LoVo (cell line): ENCODE measurements at regions not wholly inside any gene's neighbourhood (a gene's known extent, or its start where the extent isn't known, plus 50 kb on each side); places are given as distances from the start of the nearest gene placed in this dataset.

Experiments
- DNase-seq: peaks from one replicate; pipeline ENCODE4 v3.0.0-alpha.2; 2016; ENCODE audit warnings: low spot score

- DNase-seq, result no peak
Measured at GRCh38 chr4:141403782-141404181, 183.1 kb downstream of the ZNF330 start.

GRCh38 chr4:141406237-141406636, 185.5 kb downstream of the ZNF330 start:
- no peak for DNase-seq

GRCh38 chr4:141409556-141409955, 188.9 kb downstream of the ZNF330 start:
- no peak for DNase-seq

GRCh38 chr4:141410839-141411238, 190.1 kb downstream of the ZNF330 start:
- no peak for DNase-seq

GRCh38 chr4:141411936-141412335, 191.2 kb downstream of the ZNF330 start:
- no peak for DNase-seq

GRCh38 chr4:141413366-141413765, 192.7 kb downstream of the ZNF330 start:
- DNase-seq, result no peak

GRCh38 chr4:141415651-141416050, 195.0 kb downstream of the ZNF330 start:
- no peak for DNase-seq

GRCh38 chr4:141416219-141416618, 195.5 kb downstream of the ZNF330 start:
- no peak for DNase-seq

GRCh38 chr4:141416677-141417363, 196.1 kb downstream of the ZNF330 start:
- DNase-seq, result no peak

- no peak for DNase-seq
Measured at GRCh38 chr4:141417387-141417786, 196.7 kb downstream of the ZNF330 start.

- DNase-seq, result peak; percentile 1
Measured at GRCh38 chr4:141425124-141425523, 204.4 kb downstream of the ZNF330 start.

- no peak for DNase-seq
Measured at GRCh38 chr4:141427726-141428296, 207.1 kb downstream of the ZNF330 start.

- no peak for DNase-seq
Measured at GRCh38 chr4:141429933-141430332, 206.4 kb upstream of the IL15 start.

GRCh38 chr4:141430686-141431085, 205.7 kb upstream of the IL15 start:
- DNase-seq, result no peak

- no peak for DNase-seq
Measured at GRCh38 chr4:141432000-141432712, 204.2 kb upstream of the IL15 start.

GRCh38 chr4:141435446-141436225, 200.7 kb upstream of the IL15 start:
- DNase-seq, result no peak

GRCh38 chr4:141439223-141439622, 197.2 kb upstream of the IL15 start:
- no peak for DNase-seq

- DNase-seq, result no peak
Measured at GRCh38 chr4:141447761-141448160, 188.6 kb upstream of the IL15 start.

GRCh38 chr4:141448490-141448889, 187.9 kb upstream of the IL15 start:
- DNase-seq, result no peak

GRCh38 chr4:141449927-141450326, 186.5 kb upstream of the IL15 start:
- DNase-seq, result no peak

- no peak for DNase-seq
Measured at GRCh38 chr4:141455651-141456050, 180.7 kb upstream of the IL15 start.

- no peak for DNase-seq
Measured at GRCh38 chr4:141457653-141458052, 178.7 kb upstream of the IL15 start.

- peak; percentile 2 for DNase-seq
Measured at GRCh38 chr4:141458501-141458900, 177.9 kb upstream of the IL15 start.
